ENCODE measurements at regions not wholly inside any gene's neighbourhood (a gene's known extent, or its start where the extent isn't known, plus 50 kb on each side); places are given as distances from the start of the nearest gene placed in this dataset.

DNA sequence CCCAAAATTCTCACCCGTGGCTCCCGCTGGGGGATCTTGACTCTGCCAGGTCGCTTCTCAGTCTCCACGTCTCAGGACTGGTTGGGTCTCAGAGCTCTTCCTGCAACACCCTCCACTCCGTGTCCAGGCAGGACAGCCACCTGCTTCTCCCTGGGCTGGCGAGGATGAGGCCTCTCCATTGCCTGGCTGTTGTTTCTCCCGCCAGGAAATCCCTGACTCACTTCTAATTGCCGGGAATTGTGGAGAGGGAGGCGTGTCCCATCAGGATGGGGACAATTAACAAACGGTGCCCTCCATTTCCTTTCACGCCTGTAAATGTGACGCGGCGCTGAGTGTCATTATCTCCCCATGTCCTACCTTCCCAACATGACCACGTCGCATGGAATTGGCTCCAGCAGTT, 204.5 kb downstream of the RBFOX3 start:
- POLR2A ChIA-PET = no interaction called here
- peaks cover 57% of the 10 kb centered on the region for H3K27me3 ChIP-seq (ENCODE audit: insufficient read depth, low read length)

DNA sequence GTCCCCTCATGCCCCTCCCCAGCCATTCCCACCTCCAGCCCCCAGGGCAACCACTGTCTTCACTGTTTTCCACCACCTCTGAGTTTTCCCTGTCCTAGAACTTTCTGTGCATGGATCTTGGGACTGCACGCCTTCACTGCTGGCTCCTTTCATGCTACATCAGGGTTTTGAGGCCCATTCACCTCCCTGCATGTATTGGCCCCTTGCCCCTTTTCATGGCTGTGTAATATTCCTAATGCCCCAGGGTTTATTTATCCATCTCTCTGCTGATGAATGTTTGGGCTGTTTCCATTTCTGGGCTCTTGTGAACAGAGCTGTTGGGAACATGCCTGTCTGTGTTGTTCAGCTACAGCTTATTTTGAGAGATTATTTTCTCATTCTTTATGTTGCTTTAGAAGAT, 205.0 kb downstream of the RBFOX3 start:
- H3K4me1 ChIP-seq (ENCODE audit: control insufficient read depth in 1 of 2, insufficient read depth in 2 of 2, low read length in 2 of 2) = peaks cover under 1 to 7% of the 10 kb centered on the region in 2 experiments; a peak in 2 of 4 replicates
- H3K9me2 ChIP-seq (ENCODE audit: insufficient read depth) = no peaks in the 10 kb centered on the region
- H3K79me2 ChIP-seq (ENCODE audit: insufficient read depth, low read length) = no peaks in the 10 kb centered on the region
- BruUV-seq (replicated peaks) = no TSS peak
- no peaks in the 10 kb centered on the region for H3K9me3 ChIP-seq (ENCODE audit: control insufficient read depth in 1 of 2, insufficient read depth in 1 of 2, low read depth in 1 of 2, low read length in 2 of 2)
- H3K27ac ChIP-seq (ENCODE audit: low read depth, low read length) = no peak overlapping the region
- no peak overlapping the region for H3K9ac ChIP-seq (ENCODE audit: low read length)
- peaks cover 54% of the 10 kb centered on the region for H3K27me3 ChIP-seq (ENCODE audit: insufficient read depth, low read length)
- ChIA-PET RAD21 (ENCODE audit: low non-redundant PET in 1 of 2, low total read pairs in 2 of 2, uncharacterized antibody in 2 of 2, unreplicated experiment in 2 of 2) (no interaction called here), CTCF (interaction anchor here (1.4 to 8.5 kb wide), 3 partner anchors 14 to 303 kb away, joined by 3 to 98 read pairs (median 14); no protein-coding TSS in a partner anchor), POLR2A (no interaction called here)
- no peaks in the 10 kb centered on the region for H3K36me3 ChIP-seq (ENCODE audit: control insufficient read depth in 1 of 2, insufficient read depth in 2 of 2, low read length in 2 of 2)
- ATAC-seq (no peak), DNase-seq (ENCODE audit: low read depth, low spot score) (no peak)
- intact Hi-C loops (cut with micrococcal nuclease) = loop anchor here (10.0 kb wide), 1 partner anchor 209 kb away; the partner anchor contains the start of gene RBFOX3
- H3K4me3 ChIP-seq (replicated peaks in 1 of 2; ENCODE audit: low read depth in 1 of 2, low read length in 2 of 2) = no peak overlapping the region
- no peak overlapping the region for H3K4me2 ChIP-seq (ENCODE audit: low read length)
- no peak overlapping the region for H2AFZ ChIP-seq (ENCODE audit: low read depth, low read length, poor library complexity, severe bottlenecking)
- no peaks in the 10 kb centered on the region for H4K20me1 ChIP-seq (ENCODE audit: insufficient read depth)
- TF ChIP-seq ELF1 (IDR thresholded peaks at IDR 0.05; ENCODE audit: borderline replicate concordance, low read depth) (no peak), YY1 (IDR thresholded peaks at IDR 0.05; ENCODE audit: extremely low read depth, insufficient replicate concordance, low read depth, low read length) (no peak), EZH2 (IDR thresholded peaks at IDR 0.05) (no peak), JUND (IDR thresholded peaks at IDR 0.05) (no peak), EZH2phosphoT487 (IDR thresholded peaks at IDR 0.05; ENCODE audit: borderline replicate concordance) (no peak), CEBPB (IDR thresholded peaks at IDR 0.05; ENCODE audit: low read depth) (no peak), POLR2AphosphoS5 (IDR thresholded peaks at IDR 0.05; ENCODE audit: low read depth, low read length) (no peak), SRF (IDR thresholded peaks at IDR 0.05; ENCODE audit: low read depth) (no peak)
- TF ChIP-seq, protein P1, sequence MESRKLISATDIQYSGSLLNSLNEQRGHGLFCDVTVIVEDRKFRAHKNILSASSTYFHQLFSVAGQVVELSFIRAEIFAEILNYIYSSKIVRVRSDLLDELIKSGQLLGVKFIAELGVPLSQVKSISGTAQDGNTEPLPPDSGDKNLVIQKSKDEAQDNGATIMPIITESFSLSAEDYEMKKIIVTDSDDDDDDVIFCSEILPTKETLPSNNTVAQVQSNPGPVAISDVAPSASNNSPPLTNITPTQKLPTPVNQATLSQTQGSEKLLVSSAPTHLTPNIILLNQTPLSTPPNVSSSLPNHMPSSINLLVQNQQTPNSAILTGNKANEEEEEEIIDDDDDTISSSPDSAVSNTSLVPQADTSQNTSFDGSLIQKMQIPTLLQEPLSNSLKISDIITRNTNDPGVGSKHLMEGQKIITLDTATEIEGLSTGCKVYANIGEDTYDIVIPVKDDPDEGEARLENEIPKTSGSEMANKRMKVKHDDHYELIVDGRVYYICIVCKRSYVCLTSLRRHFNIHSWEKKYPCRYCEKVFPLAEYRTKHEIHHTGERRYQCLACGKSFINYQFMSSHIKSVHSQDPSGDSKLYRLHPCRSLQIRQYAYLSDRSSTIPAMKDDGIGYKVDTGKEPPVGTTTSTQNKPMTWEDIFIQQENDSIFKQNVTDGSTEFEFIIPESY (IDR thresholded peaks at IDR 0.05; ENCODE audit: extremely low read depth, insufficient replicate concordance, low read length) = no peak

More for the DNA sequence above, 204.5 kb downstream of the RBFOX3 start:
- DNase-seq (ENCODE audit: low read depth, low spot score) (no peak), ATAC-seq (no peak)
- H3K9ac ChIP-seq (ENCODE audit: low read length) = no peak overlapping the region
- intact Hi-C loops (cut with micrococcal nuclease) = loop anchor here (10.0 kb wide), 1 partner anchor 208 kb away; the partner anchor contains the start of gene RBFOX3
- H4K20me1 ChIP-seq (ENCODE audit: insufficient read depth) = no peaks in the 10 kb centered on the region
- no peaks in the 10 kb centered on the region for H3K9me2 ChIP-seq (ENCODE audit: insufficient read depth)
- H3K4me1 ChIP-seq (ENCODE audit: control insufficient read depth in 1 of 2, insufficient read depth in 2 of 2, low read length in 2 of 2) = peaks cover 0 to 2% of the 10 kb centered on the region in 2 experiments; a peak in 1 of 4 replicates
- RAD21 ChIA-PET (ENCODE audit: low non-redundant PET in 1 of 2, low total read pairs in 2 of 2, uncharacterized antibody in 2 of 2, unreplicated experiment in 2 of 2) = no interaction called here
- no peak overlapping the region for H3K4me3 ChIP-seq (replicated peaks in 1 of 2; ENCODE audit: low read depth in 1 of 2, low read length in 2 of 2)
- H3K27ac ChIP-seq (ENCODE audit: low read depth, low read length) = no peak overlapping the region
- H3K9me3 ChIP-seq (ENCODE audit: control insufficient read depth in 1 of 2, insufficient read depth in 1 of 2, low read depth in 1 of 2, low read length in 2 of 2) = no peaks in the 10 kb centered on the region
- H2AFZ ChIP-seq (ENCODE audit: low read depth, low read length, poor library complexity, severe bottlenecking) = no peak overlapping the region
- CTCF ChIA-PET = interaction anchor here (4.8 to 8.5 kb wide), 2 partner anchors 14 to 303 kb away, joined by 14 to 98 read pairs; no protein-coding TSS in a partner anchor
- no peaks in the 10 kb centered on the region for H3K79me2 ChIP-seq (ENCODE audit: insufficient read depth, low read length)
- no TSS peak for BruUV-seq (replicated peaks)
- TF ChIP-seq, protein P2, sequence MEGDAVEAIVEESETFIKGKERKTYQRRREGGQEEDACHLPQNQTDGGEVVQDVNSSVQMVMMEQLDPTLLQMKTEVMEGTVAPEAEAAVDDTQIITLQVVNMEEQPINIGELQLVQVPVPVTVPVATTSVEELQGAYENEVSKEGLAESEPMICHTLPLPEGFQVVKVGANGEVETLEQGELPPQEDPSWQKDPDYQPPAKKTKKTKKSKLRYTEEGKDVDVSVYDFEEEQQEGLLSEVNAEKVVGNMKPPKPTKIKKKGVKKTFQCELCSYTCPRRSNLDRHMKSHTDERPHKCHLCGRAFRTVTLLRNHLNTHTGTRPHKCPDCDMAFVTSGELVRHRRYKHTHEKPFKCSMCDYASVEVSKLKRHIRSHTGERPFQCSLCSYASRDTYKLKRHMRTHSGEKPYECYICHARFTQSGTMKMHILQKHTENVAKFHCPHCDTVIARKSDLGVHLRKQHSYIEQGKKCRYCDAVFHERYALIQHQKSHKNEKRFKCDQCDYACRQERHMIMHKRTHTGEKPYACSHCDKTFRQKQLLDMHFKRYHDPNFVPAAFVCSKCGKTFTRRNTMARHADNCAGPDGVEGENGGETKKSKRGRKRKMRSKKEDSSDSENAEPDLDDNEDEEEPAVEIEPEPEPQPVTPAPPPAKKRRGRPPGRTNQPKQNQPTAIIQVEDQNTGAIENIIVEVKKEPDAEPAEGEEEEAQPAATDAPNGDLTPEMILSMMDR (IDR thresholded peaks at IDR 0.05 in 2 of 3, conservative IDR thresholded peaks at IDR 0.05 in 1 of 3; ENCODE audit: borderline replicate concordance in 1 of 3, insufficient read depth in 1 of 3, low read depth in 2 of 3, low read length in 2 of 3) = no peak
- TF ChIP-seq EZH2 (IDR thresholded peaks at IDR 0.05) (peak; percentile 94; the same call in 1 of the 2 replicates), EZH2phosphoT487 (IDR thresholded peaks at IDR 0.05; ENCODE audit: borderline replicate concordance) (0 out of 2 replicates have a peak, but pooled peaks have one; percentile 51)
- H3K4me2 ChIP-seq (ENCODE audit: low read length) = no peak overlapping the region
- no peaks in the 10 kb centered on the region for H3K36me3 ChIP-seq (ENCODE audit: control insufficient read depth in 1 of 2, insufficient read depth in 2 of 2, low read length in 2 of 2)
